Type B pancreatic cell (in vitro differentiated cells): ENCODE measurements at regions not wholly inside any gene's neighbourhood (a gene's known extent, or its start where the extent isn't known, plus 50 kb on each side); places are given as distances from the start of the nearest gene placed in this dataset.

Source experiments
- DNase-seq: peaks from one replicate; pipeline ENCODE4 v3.0.0; 2021; ENCODE audit warnings: mixed read lengths; ENCODE audit not compliant: unreplicated experiment; ENCODE audit errors: extremely low spot score
- H3K27ac Mint-ChIP-seq: 2 replicates; pipeline ENCODE4 v1.8.0; 2021; ENCODE audit warnings: mild to moderate bottlenecking, mixed read lengths
- H3K27me3 Mint-ChIP-seq: 2 replicates; pipeline ENCODE4 v1.8.0; 2021; ENCODE audit warnings: mixed read lengths
- H3K36me3 Mint-ChIP-seq: 2 replicates; pipeline ENCODE4 v1.8.0; 2021; ENCODE audit warnings: mixed read lengths
- H3K4me1 Mint-ChIP-seq: one replicate; pipeline ENCODE4 v1.8.0; 2021; ENCODE audit warnings: mixed read lengths; ENCODE audit not compliant: unreplicated experiment
- H3K4me3 Mint-ChIP-seq: 2 replicates; pipeline ENCODE4 v1.8.0; 2021; ENCODE audit warnings: mild to moderate bottlenecking, mixed read lengths
- H3K9me3 Mint-ChIP-seq: 2 replicates; pipeline ENCODE4 v1.8.0; 2021; ENCODE audit warnings: mixed read lengths
- TF ChIP-seq, protein P1 (sequence below): fragments of 200-600 bp; sonication (generic); conservative IDR thresholded peaks from 2 replicates; pipeline ENCODE4 v1.5.0; 2021; ENCODE audit warnings: antibody characterized with exemption, mild to moderate bottlenecking

GRCh38 chr6:133101790-133102189 is 139.4 kb upstream of the EYA4 start:
- H3K27ac Mint-ChIP-seq: no peak overlapping the region
- TF ChIP-seq, protein P1, sequence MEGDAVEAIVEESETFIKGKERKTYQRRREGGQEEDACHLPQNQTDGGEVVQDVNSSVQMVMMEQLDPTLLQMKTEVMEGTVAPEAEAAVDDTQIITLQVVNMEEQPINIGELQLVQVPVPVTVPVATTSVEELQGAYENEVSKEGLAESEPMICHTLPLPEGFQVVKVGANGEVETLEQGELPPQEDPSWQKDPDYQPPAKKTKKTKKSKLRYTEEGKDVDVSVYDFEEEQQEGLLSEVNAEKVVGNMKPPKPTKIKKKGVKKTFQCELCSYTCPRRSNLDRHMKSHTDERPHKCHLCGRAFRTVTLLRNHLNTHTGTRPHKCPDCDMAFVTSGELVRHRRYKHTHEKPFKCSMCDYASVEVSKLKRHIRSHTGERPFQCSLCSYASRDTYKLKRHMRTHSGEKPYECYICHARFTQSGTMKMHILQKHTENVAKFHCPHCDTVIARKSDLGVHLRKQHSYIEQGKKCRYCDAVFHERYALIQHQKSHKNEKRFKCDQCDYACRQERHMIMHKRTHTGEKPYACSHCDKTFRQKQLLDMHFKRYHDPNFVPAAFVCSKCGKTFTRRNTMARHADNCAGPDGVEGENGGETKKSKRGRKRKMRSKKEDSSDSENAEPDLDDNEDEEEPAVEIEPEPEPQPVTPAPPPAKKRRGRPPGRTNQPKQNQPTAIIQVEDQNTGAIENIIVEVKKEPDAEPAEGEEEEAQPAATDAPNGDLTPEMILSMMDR: no peak

GRCh38 chr6:133106934-133107333 is 134.2 kb upstream of the EYA4 start:
- TF ChIP-seq, protein P1: no peak
- DNase-seq: no peak
- no peaks in the 10 kb centered on the region for H3K36me3 Mint-ChIP-seq
- H3K4me1 Mint-ChIP-seq: peaks cover 24% of the 10 kb centered on the region
- no peak overlapping the region for H3K27ac Mint-ChIP-seq
- H3K9me3 Mint-ChIP-seq: peaks cover 5% of the 10 kb centered on the region
- H3K4me3 Mint-ChIP-seq: no peak overlapping the region
- peaks cover 6% of the 10 kb centered on the region for H3K27me3 Mint-ChIP-seq

More at GRCh38 chr6:133101790-133102189, 139.4 kb upstream of the EYA4 start:
- H3K4me3 Mint-ChIP-seq: no peak overlapping the region
- peaks cover 5% of the 10 kb centered on the region for H3K9me3 Mint-ChIP-seq
- H3K4me1 Mint-ChIP-seq: peaks cover 6% of the 10 kb centered on the region
- H3K36me3 Mint-ChIP-seq: no peaks in the 10 kb centered on the region
- DNase-seq: no peak
- peaks cover 7% of the 10 kb centered on the region for H3K27me3 Mint-ChIP-seq

DNA sequence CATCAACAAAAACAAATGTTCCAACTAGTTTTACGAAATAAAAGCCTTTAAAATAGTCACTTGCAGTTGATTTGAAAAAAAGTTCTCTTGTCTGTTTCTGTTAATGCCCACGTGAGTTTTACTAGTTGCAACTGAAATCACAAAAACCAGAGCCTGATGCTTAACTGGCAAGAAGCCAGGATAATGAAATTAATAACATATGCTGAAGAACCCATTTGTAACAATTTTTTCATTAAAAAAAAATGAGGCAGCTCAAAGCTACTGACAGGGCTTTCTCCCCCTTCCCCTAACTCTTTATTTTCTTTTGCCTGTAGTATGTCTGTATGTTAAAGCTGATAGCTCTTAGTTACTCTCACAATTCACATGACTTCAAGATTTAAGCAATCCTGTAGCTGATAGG is 132.7 kb upstream of the EYA4 start:
- Mint-ChIP-seq H3K4me3 (peak overlapping the region; percentile 41), H3K27me3 (peaks cover 6% of the 10 kb centered on the region), H3K36me3 (no peaks in the 10 kb centered on the region), H3K27ac (no peak overlapping the region), H3K9me3 (peaks cover 5% of the 10 kb centered on the region), H3K4me1 (peaks cover 24% of the 10 kb centered on the region)
- DNase-seq: no peak
- TF ChIP-seq, protein P1: no peak

GRCh38 chr6:133114973-133115372 is 126.2 kb upstream of the EYA4 start:
- TF ChIP-seq, protein P1: no peak

GRCh38 chr6:133115946-133116345 is 125.2 kb upstream of the EYA4 start:
- TF ChIP-seq, protein P1: no peak
- Mint-ChIP-seq H3K36me3 (no peaks in the 10 kb centered on the region), H3K27ac (no peak overlapping the region), H3K27me3 (no peaks in the 10 kb centered on the region), H3K4me3 (no peak overlapping the region), H3K9me3 (peaks cover 9% of the 10 kb centered on the region), H3K4me1 (peaks cover 3% of the 10 kb centered on the region)
- DNase-seq: no peak

More at GRCh38 chr6:133114973-133115372, 126.2 kb upstream of the EYA4 start:
- no peak for DNase-seq
- Mint-ChIP-seq H3K4me3 (no peak overlapping the region), H3K36me3 (no peaks in the 10 kb centered on the region), H3K9me3 (peaks cover 5% of the 10 kb centered on the region), H3K27me3 (no peaks in the 10 kb centered on the region), H3K4me1 (peaks cover 6% of the 10 kb centered on the region), H3K27ac (no peak overlapping the region)

GRCh38 chr6:133128191-133128590 is 113.0 kb upstream of the EYA4 start:
- Mint-ChIP-seq H3K9me3 (no peaks in the 10 kb centered on the region), H3K27me3 (no peaks in the 10 kb centered on the region), H3K4me3 (no peak overlapping the region), H3K36me3 (no peaks in the 10 kb centered on the region), H3K4me1 (peaks cover 15% of the 10 kb centered on the region), H3K27ac (no peak overlapping the region)
- DNase-seq: no peak
- TF ChIP-seq, protein P1: no peak
